H1 (cell line): ENCODE measurements at regions not wholly inside any gene's neighbourhood (a gene's known extent, or its start where the extent isn't known, plus 50 kb on each side); places are given as distances from the start of the nearest gene placed in this dataset.
A peak's percentile ranks its signal among the peaks of the same experiment; 100 is the strongest.

Experiments used
- CTCF ChIA-PET: fragments of 300-600 bp; sonication (Branson Sonifier 250); formaldehyde crosslinking; loops from one replicate; lab custom pipeline; 2021; ENCODE audit not compliant: partially characterized antibody; lab: Charles Lee
- POLR2A ChIA-PET: fragments of 300-600 bp; sonication (Branson Sonifier 250); formaldehyde crosslinking; loops from one replicate; lab custom pipeline; 2021; ENCODE audit warnings: inconsistent platforms; ENCODE audit not compliant: partially characterized antibody; lab: Charles Lee
- DNase-seq, 2 experiments: peaks; one replicate each; pipeline versions ENCODE4 v3.0.0 to v3.0.0-alpha.2; 2010 to 2022; ENCODE audit warnings: low spot score in 2 of 2, low read depth in 1 of 2, mixed read lengths in 1 of 2
- FAIRE-seq: peaks from 2 replicates; lab custom pipeline; 2011; peaks lifted over from hg19 to GRCh38; lab: Jason Lieb, UNC
- H2AFZ ChIP-seq: 2 replicates; pipeline ENCODE4 v1.8.1; 2012; ENCODE audit warnings: low read length, inconsistent platforms
- H2AK5ac ChIP-seq: 2 replicates; pipeline ENCODE4 v1.6.1; 2013; ENCODE audit warnings: low read depth, low read length
- H2BK120ac ChIP-seq: replicated peaks from 2 replicates; pipeline ENCODE3; 2013; ENCODE audit warnings: low read depth, low read length, inconsistent platforms
- H2BK12ac ChIP-seq: 2 replicates; pipeline ENCODE4 v1.6.1; 2013; ENCODE audit warnings: low read depth, low read length
- H2BK15ac ChIP-seq: 2 replicates; pipeline ENCODE4 v1.6.1; 2013; ENCODE audit warnings: low read length
- H2BK20ac ChIP-seq: 2 replicates; pipeline ENCODE4 v1.6.1; 2013; ENCODE audit warnings: low read length
- H2BK5ac ChIP-seq: 2 replicates; pipeline ENCODE4 v1.6.1; 2013; ENCODE audit warnings: low read depth, low read length
- H3K14ac ChIP-seq: 2 replicates; pipeline ENCODE4 v1.6.1; 2013; ENCODE audit warnings: inconsistent platforms; ENCODE audit not compliant: insufficient read length
- H3K18ac ChIP-seq: 2 replicates; pipeline ENCODE4 v1.6.1; 2013; ENCODE audit warnings: low read length; ENCODE audit errors: extremely low read depth
- H3K23ac ChIP-seq: 2 replicates; pipeline ENCODE4 v1.6.1; 2013; ENCODE audit warnings: inconsistent platforms; ENCODE audit not compliant: insufficient read length
- H3K23me2 ChIP-seq: 2 replicates; pipeline ENCODE4 v1.6.1; 2013; ENCODE audit warnings: low read depth, low read length
- H3K27ac ChIP-seq: 2 replicates; pipeline ENCODE4 v1.6.1; 2011; ENCODE audit warnings: low read depth, low read length, inconsistent platforms
- H3K27me3 ChIP-seq, 4 experiments: replicated peaks in 1 of 4; 1 replicate in 1 of 4; 2 replicates in 3 of 4; pipeline versions ENCODE4 v1.6.1 to v1.8.1; 2011 to 2013; ENCODE audit warnings: low read length in 3 of 4, mild to moderate bottlenecking in 3 of 4, inconsistent platforms in 2 of 4, mixed read lengths in 2 of 4, moderate library complexity in 1 of 4; ENCODE audit not compliant: control insufficient read depth in 3 of 4, insufficient read depth in 3 of 4; ENCODE audit errors: extremely low read depth in 1 of 4
- H3K36me3 ChIP-seq, 4 experiments: 2 replicates each; pipeline versions ENCODE4 v1.6.1 to v1.8.1; 2011 to 2013; ENCODE audit warnings: mild to moderate bottlenecking in 4 of 4, low read length in 3 of 4, moderate library complexity in 2 of 4, control low read depth in 1 of 4, inconsistent platforms in 1 of 4; ENCODE audit not compliant: insufficient read depth in 4 of 4, control insufficient read depth in 2 of 4
- H3K4ac ChIP-seq: replicated peaks from 2 replicates; pipeline ENCODE3; 2013; ENCODE audit warnings: low read length, low read depth, mixed read lengths, inconsistent platforms; ENCODE audit not compliant: insufficient read length
- H3K4me1 ChIP-seq, 4 experiments: replicated peaks in 1 of 4; 1 replicate in 1 of 4; 2 replicates in 3 of 4; pipeline versions ENCODE4 v1.6.1 to v1.8.1; 2011 to 2013; ENCODE audit warnings: low read length in 3 of 4, inconsistent platforms in 2 of 4, mixed read lengths in 1 of 4; ENCODE audit not compliant: insufficient read depth in 4 of 4, control insufficient read depth in 3 of 4
- H3K4me2 ChIP-seq, 2 experiments: 2 replicates each; pipeline versions ENCODE4 v1.6.1 to v1.8.1; 2011 to 2013; ENCODE audit warnings: low read depth in 2 of 2, low read length in 2 of 2, control low read depth in 1 of 2, inconsistent platforms in 1 of 2, mild to moderate bottlenecking in 1 of 2; ENCODE audit not compliant: insufficient read depth in 1 of 2
- H3K4me3 ChIP-seq, 4 experiments: fragments of 200-600, 300-600 bp in 1 of 4; sonication (generic), shearing (Covaris generic), sonication (Bioruptor Twin) in 1 of 4; 2 replicates each; pipeline versions ENCODE4 v1.5.1 to v1.8.1; 2011 to 2016; ENCODE audit warnings: low read length in 4 of 4, low read depth in 3 of 4, control low read depth in 2 of 4, inconsistent platforms in 2 of 4, mild to moderate bottlenecking in 2 of 4, mixed read lengths in 1 of 4, moderate library complexity in 1 of 4; ENCODE audit not compliant: insufficient read depth in 2 of 4; ENCODE audit errors: extremely low read depth in 1 of 4
- H3K56ac ChIP-seq: replicated peaks from 2 replicates; pipeline ENCODE3; 2013; ENCODE audit warnings: low read depth, mild to moderate bottlenecking, mixed read lengths, low read length, inconsistent platforms; ENCODE audit not compliant: insufficient read length
- H3K79me1 ChIP-seq: 2 replicates; pipeline ENCODE4 v1.6.1; 2013; ENCODE audit warnings: low read depth, low read length, control low read depth
- H3K79me2 ChIP-seq, 2 experiments: 2 replicates each; pipeline versions ENCODE4 v1.6.1 to v1.8.1; 2012 to 2013; ENCODE audit warnings: low read length in 2 of 2, mild to moderate bottlenecking in 2 of 2, inconsistent platforms in 1 of 2; ENCODE audit not compliant: insufficient read depth in 2 of 2, control insufficient read depth in 1 of 2
- H3K9ac ChIP-seq, 4 experiments: replicated peaks in 1 of 4; 1 replicate in 1 of 4; 2 replicates in 3 of 4; pipeline versions ENCODE4 v1.6.1 to v1.8.1; 2011 to 2013; ENCODE audit warnings: low read depth in 3 of 4, low read length in 3 of 4, control low read depth in 2 of 4, mild to moderate bottlenecking in 2 of 4, moderate library complexity in 2 of 4, inconsistent platforms in 1 of 4; ENCODE audit errors: extremely low read depth in 1 of 4
- H3K9me3 ChIP-seq, 2 experiments: 2 replicates each; pipeline versions ENCODE4 v1.6.1 to v1.8.1; 2012 to 2013; ENCODE audit warnings: mild to moderate bottlenecking in 2 of 2, moderate library complexity in 2 of 2, control low read depth in 1 of 2, inconsistent platforms in 1 of 2, low read depth in 1 of 2, low read length in 1 of 2, mixed read lengths in 1 of 2; ENCODE audit not compliant: insufficient read depth in 2 of 2
- H4K20me1 ChIP-seq, 2 experiments: replicated peaks in 1 of 2; 2 replicates each; pipeline versions ENCODE3 to v1.8.1; 2011 to 2013; ENCODE audit warnings: inconsistent platforms in 2 of 2, low read length in 2 of 2, mild to moderate bottlenecking in 1 of 2; ENCODE audit not compliant: insufficient read depth in 2 of 2, control insufficient read depth in 1 of 2
- H4K5ac ChIP-seq: 2 replicates; pipeline ENCODE4 v1.6.1; 2013; ENCODE audit warnings: low read length, low read depth, mixed read lengths, inconsistent platforms; ENCODE audit not compliant: insufficient read length
- H4K8ac ChIP-seq: 2 replicates; pipeline ENCODE4 v1.8.0; 2013; ENCODE audit warnings: mild to moderate bottlenecking, moderate library complexity, low read length, inconsistent platforms; ENCODE audit not compliant: insufficient read depth; ENCODE audit errors: extremely low read depth
- H4K91ac ChIP-seq: replicated peaks from 2 replicates; pipeline ENCODE3; 2013; ENCODE audit warnings: low read length, mixed read lengths, inconsistent platforms; ENCODE audit not compliant: insufficient read length
- BRCA1 ChIP-seq: IDR thresholded peaks from 2 replicates; pipeline ENCODE4 v1.6.1; 2012; ENCODE audit warnings: low read depth, low read length, improper control_type of control experiment
- CEBPB ChIP-seq: IDR thresholded peaks from 2 replicates; pipeline ENCODE4 v1.6.1; 2012; ENCODE audit warnings: low read depth, low read length
- CHD1 ChIP-seq: IDR thresholded peaks from 2 replicates; pipeline ENCODE4 v1.6.1; 2012; ENCODE audit warnings: low read depth, low read length, improper control_type of control experiment
- HDAC6 ChIP-seq: IDR thresholded peaks from one replicate; pipeline ENCODE4 v1.7.1; 2012; ENCODE audit warnings: low read depth, mild to moderate bottlenecking, inconsistent platforms, low read length, moderate library complexity
- MAFK ChIP-seq: IDR thresholded peaks from 2 replicates; pipeline ENCODE4 v1.6.1; 2012; ENCODE audit warnings: low read depth, mild to moderate bottlenecking, improper control_type of control experiment, low read length
- POLR2AphosphoS5 ChIP-seq: IDR thresholded peaks from 2 replicates; pipeline ENCODE4 v1.6.1; 2011; ENCODE audit warnings: low read depth, low read length
- RAD21 ChIP-seq, 2 experiments: IDR thresholded peaks in 1 of 2; conservative IDR thresholded peaks in 1 of 2; 2 replicates each; pipeline ENCODE4 v1.6.1; 2011; ENCODE audit warnings: low read depth in 2 of 2, low read length in 2 of 2, improper control_type of control experiment in 1 of 2, inconsistent platforms in 1 of 2, mild to moderate bottlenecking in 1 of 2, moderate library complexity in 1 of 2
- RFX5 ChIP-seq: IDR thresholded peaks from 2 replicates; pipeline ENCODE4 v1.6.1; 2011; ENCODE audit warnings: low read depth, low read length, improper control_type of control experiment, borderline replicate concordance
- SIN3A ChIP-seq, 2 experiments: IDR thresholded peaks in 1 of 2; conservative IDR thresholded peaks in 1 of 2; 2 replicates each; pipeline ENCODE4 v1.6.1; 2011 to 2012; ENCODE audit warnings: low read length in 2 of 2, improper control_type of control experiment in 1 of 2, low read depth in 1 of 2, mild to moderate bottlenecking in 1 of 2
- SRF ChIP-seq: IDR thresholded peaks from 2 replicates; pipeline ENCODE4 v1.6.1; 2011; ENCODE audit warnings: mild to moderate bottlenecking, low read depth, low read length, moderate library complexity
- WGBS, 2 experiments: shearing (Covaris generic) in 1 of 2; methylation state at CpG; one replicate each; pipeline versions ENCODE4 v1.1.6 to v1.1.7; 2013 to 2015; ENCODE audit warnings: low lambda C conversion rate in 2 of 2, mixed read lengths in 2 of 2, inconsistent platforms in 1 of 2, low coverage in 1 of 2, missing lambda C conversion rate in 1 of 2; ENCODE audit not compliant: insufficient replicate concordance in 2 of 2, insufficient coverage in 1 of 2, insufficient read length in 1 of 2; ENCODE audit errors: extremely low coverage in 1 of 2, missing lambda C conversion rate in 1 of 2; 5-methylcytosine and 5-hydroxymethylcytosine counted together

DNA sequence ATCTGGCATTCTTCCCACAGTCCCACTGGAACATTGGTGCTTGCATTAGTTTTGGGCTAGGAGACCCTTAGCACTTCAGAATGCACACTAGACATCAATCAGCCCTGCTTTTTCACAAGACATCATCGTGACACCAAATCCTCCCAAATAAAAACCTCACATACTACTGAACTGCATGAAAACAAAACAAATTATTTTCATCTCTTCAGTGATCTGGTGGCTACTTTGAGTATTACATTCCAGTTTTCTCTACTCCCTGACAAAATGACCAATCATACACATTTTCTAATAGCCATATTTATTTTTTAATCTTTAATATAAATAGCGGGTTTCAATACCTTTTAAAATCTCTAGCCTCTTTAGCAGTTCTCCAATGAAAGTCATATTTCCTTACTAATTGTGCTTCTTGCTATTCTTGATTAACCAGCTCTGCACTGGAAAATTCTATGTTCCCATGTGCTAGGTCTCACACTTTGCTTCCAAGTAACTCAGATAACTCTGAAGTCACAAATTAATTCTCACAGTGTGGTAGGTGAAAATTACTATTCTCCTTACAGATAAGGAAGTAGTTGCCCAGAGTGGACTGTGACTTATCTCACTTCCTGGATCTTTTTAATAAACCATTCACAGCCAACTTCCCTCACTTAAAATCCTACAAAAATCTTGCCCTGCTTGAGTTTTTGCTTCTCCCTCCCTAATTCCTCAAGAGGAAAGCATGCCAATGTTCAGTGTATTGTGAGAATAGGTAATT lies 82.5 kb upstream of the EPB41L3 start:
- H3K56ac ChIP-seq: no peak overlapping the region
- H3K4me3 ChIP-seq: no peak overlapping the region
- H2AFZ ChIP-seq: no peak overlapping the region
- no peaks in the 10 kb centered on the region for H3K9me3 ChIP-seq
- ChIA-PET POLR2A (no interaction called here), CTCF (no interaction called here)
- H2BK15ac ChIP-seq: no peak overlapping the region
- no peaks in the 10 kb centered on the region; a peak in 1 of 4 replicates for H3K79me2 ChIP-seq
- no peak overlapping the region for H3K23ac ChIP-seq
- peaks cover 9 to 19% (median 11%) of the 10 kb centered on the region in 4 experiments; a peak in 6 of 7 replicates for H3K4me1 ChIP-seq
- H3K36me3 ChIP-seq: no peaks in the 10 kb centered on the region
- FAIRE-seq (no peak), DNase-seq (no peak)
- no peak overlapping the region for H3K18ac ChIP-seq
- no peaks in the 10 kb centered on the region for H3K79me1 ChIP-seq
- no peak overlapping the region for H4K5ac ChIP-seq
- no peak overlapping the region for H2BK5ac ChIP-seq
- peaks cover 21 to 50% (median 45%) of the 10 kb centered on the region in 4 experiments for H3K27me3 ChIP-seq
- H3K14ac ChIP-seq: no peak overlapping the region
- H3K23me2 ChIP-seq: peaks cover 25% of the 10 kb centered on the region; the same call in 1 of the 2 replicates
- H2AK5ac ChIP-seq: no peak overlapping the region
- no peak overlapping the region for H4K8ac ChIP-seq
- peak overlapping the region; percentile 67; the same call in 1 of the 2 replicates for H2BK20ac ChIP-seq
- TF ChIP-seq SRF: no peak
- TF ChIP-seq MAFK: no peak
- no peak for TF ChIP-seq CEBPB
- TF ChIP-seq RAD21 (IDR thresholded peaks at IDR 0.05 in 1 of 2, conservative IDR thresholded peaks at IDR 0.05 in 1 of 2; ENCODE audit: low read depth in 2 of 2, low read length in 2 of 2): no peak
- no peak for TF ChIP-seq CHD1
- no peak for TF ChIP-seq BRCA1
- no peak for TF ChIP-seq RFX5
- no peak for TF ChIP-seq HDAC6
- no peak for TF ChIP-seq SIN3A (conservative IDR thresholded peaks at IDR 0.05 in 1 of 2, IDR thresholded peaks at IDR 0.05 in 1 of 2; ENCODE audit: low read depth in 1 of 2, low read length in 2 of 2)
- TF ChIP-seq POLR2AphosphoS5: no peak
- H2BK12ac ChIP-seq: 0 out of 2 replicates have a peak overlapping the region, but pooled peaks have one; percentile 75
- no peak overlapping the region for H3K9ac ChIP-seq
- no peak overlapping the region; a peak in 1 of 4 replicates for H3K4me2 ChIP-seq
- no peak overlapping the region for H3K27ac ChIP-seq
- no peak overlapping the region for H3K4ac ChIP-seq
- H4K20me1 ChIP-seq: peaks cover 0 to 5% of the 10 kb centered on the region in 2 experiments
- peak overlapping the region; percentile 33 for H2BK120ac ChIP-seq
- 91% methylated on average over 2 of the region's 2 CpGs; no CpG with 5 or more reads in 1 of the 2 experiments for WGBS, 2 experiments
- peak overlapping the region; percentile 60 for H4K91ac ChIP-seq
